ENCODE measurements at regions not wholly inside any gene's neighbourhood (a gene's known extent, or its start where the extent isn't known, plus 50 kb on each side); places are given as distances from the start of the nearest gene placed in this dataset.

DNA sequence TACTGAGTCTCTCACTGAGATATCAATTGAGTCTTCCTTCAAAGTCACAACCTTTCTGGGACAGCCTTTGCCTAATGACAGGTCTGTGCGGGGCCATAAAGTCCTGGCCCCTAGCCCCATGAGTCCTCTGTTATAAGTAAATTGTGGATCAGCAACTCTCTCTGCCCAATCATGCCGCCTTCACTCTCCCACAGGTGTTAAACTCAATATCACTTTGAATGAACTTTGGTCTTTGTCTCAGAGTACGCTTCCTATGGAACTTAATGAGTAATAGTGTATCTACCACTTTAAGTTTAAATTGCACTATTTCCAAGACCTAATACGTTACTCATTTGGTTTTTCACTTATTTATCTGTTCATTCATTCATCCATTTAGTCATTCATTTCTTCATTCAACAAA is 826.4 kb downstream of the TUSC7 start:
- TF ChIP-seq, protein P1, sequence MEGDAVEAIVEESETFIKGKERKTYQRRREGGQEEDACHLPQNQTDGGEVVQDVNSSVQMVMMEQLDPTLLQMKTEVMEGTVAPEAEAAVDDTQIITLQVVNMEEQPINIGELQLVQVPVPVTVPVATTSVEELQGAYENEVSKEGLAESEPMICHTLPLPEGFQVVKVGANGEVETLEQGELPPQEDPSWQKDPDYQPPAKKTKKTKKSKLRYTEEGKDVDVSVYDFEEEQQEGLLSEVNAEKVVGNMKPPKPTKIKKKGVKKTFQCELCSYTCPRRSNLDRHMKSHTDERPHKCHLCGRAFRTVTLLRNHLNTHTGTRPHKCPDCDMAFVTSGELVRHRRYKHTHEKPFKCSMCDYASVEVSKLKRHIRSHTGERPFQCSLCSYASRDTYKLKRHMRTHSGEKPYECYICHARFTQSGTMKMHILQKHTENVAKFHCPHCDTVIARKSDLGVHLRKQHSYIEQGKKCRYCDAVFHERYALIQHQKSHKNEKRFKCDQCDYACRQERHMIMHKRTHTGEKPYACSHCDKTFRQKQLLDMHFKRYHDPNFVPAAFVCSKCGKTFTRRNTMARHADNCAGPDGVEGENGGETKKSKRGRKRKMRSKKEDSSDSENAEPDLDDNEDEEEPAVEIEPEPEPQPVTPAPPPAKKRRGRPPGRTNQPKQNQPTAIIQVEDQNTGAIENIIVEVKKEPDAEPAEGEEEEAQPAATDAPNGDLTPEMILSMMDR (IDR thresholded peaks at IDR 0.05; ENCODE audit: low read depth, low read length) = no peak
- H3K4me3 ChIP-seq (ENCODE audit: low read depth, low read length) = no peak overlapping the region

DNA sequence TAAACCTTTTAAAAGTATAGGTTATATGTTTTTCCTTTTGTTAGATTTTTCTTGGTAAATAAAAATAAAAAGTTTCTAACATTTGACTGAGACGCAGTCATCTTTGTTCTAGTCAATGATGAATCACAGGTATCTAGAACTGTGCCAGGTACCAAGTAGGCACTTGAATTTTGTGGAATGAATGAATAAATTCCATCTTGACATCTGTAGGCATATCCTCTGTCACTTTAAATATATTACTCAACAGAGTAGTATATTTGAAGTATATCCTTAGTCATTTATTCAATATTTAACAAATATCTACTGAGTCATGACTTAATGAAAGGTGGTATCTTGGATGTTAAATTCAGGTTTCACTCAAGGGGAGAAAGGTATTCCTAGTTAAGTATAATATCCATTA is 828.4 kb downstream of the TUSC7 start:
- TF ChIP-seq, protein P1 (IDR thresholded peaks at IDR 0.05; ENCODE audit: low read depth, low read length) = no peak
- no peak overlapping the region for H3K4me3 ChIP-seq (ENCODE audit: low read depth, low read length)

DNA sequence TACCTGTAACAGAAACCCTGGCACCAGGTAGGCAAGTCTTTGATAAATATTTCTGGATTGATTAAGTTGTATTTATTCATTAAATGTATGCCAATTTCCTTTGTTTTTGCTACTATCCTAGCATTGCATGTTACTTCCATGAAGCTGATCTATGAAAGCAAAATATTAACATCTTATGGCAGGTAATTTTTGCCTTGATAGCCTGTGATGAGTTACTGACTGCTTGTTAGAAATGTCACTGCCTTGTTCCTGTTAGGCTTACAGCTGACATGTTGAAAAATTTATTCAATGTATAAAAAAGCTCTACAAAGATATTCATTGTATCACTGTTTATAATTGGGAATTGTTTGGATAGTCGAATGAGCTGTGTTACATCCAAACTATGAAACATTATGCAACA is 830.1 kb downstream of the TUSC7 start:
- TF ChIP-seq, protein P1 (IDR thresholded peaks at IDR 0.05; ENCODE audit: low read depth, low read length) = no peak
- no peak overlapping the region for H3K4me3 ChIP-seq (ENCODE audit: low read depth, low read length)

DNA sequence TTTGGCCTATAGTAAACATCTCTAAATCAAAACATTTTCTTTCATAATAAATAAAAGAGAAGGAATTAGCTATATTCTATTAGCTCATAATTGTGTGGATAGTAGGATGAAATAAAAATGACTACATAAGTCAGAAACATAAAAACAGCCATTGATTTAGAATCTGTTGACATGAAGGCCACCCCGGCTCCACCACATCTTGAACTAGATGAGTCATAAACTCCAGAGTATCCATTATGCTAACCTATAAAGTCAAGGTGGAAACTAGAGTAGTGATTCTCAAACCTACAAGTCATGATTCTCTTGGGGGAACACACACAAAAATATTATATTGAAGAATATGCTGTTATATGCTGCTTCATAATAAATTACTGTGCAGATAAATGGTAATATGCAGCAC is 831.0 kb downstream of the TUSC7 start:
- TF ChIP-seq, protein P1 (IDR thresholded peaks at IDR 0.05; ENCODE audit: low read depth, low read length) = no peak
- H3K4me3 ChIP-seq (ENCODE audit: low read depth, low read length) = no peak overlapping the region

DNA sequence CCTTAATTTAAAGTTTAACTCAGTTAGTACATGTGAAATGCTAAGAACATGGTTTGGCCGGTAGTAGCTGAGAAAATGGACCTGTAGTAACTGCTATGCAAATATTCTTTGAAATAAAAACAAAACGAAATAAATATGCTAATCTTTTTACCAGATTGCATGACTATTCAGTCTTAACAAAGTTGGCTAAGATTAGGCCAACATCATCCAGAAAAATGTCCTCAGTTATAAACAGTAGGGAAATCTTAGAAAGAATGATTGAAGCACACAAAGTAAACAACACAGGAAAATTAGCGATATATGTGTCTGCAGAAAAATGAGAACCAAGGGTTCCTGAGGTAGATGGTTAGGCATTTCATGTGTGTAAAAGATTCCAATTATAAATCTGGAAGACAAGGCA is 832.1 kb downstream of the TUSC7 start:
- TF ChIP-seq, protein P1 (IDR thresholded peaks at IDR 0.05; ENCODE audit: low read depth, low read length) = no peak
- no peak overlapping the region for H3K4me3 ChIP-seq (ENCODE audit: low read depth, low read length)

DNA sequence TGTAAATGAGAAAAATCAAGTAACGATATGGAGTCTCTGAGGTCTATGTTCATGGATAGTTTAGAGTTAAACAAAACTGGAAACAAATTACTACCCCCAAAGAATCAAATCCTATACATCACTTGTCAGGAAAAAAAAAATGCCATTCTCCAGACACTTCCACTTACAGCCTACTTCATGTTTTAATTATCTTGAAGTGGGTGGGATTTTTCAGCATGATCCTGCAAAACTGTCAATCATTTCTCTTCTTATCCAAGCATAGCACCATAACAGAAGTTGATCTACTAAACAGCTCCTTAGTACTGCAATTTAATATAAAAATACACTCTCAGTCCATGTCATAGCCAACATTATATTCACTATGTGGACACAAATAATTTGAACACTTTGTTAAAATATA is 833.9 kb downstream of the TUSC7 start:
- TF ChIP-seq, protein P1 (IDR thresholded peaks at IDR 0.05; ENCODE audit: low read depth, low read length) = no peak
- H3K4me3 ChIP-seq (ENCODE audit: low read depth, low read length) = no peak overlapping the region

DNA sequence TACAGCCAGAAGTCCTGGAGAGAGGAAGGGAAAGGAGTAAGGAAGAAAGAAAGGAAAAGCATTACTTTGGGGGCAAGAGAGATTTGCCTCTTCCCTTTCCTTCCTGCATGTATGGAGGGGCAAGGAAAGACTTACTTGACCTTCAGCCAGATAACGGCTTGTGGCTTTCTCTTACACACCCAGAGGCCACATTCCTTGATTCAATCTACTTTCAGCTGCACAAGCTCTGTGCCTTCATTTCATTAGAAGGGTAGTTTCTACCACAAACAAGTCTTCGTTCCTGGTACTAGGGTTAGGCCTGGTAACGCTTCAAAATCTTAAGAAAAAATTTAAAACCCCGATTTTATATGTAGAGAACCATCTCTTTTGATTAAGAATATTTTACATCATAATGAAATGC is 835.9 kb downstream of the TUSC7 start:
- no peak overlapping the region for H3K4me3 ChIP-seq (ENCODE audit: low read depth, low read length)
- TF ChIP-seq, protein P1 (IDR thresholded peaks at IDR 0.05; ENCODE audit: low read depth, low read length) = no peak

Measured in WI38 (cell line).